ENCODE measurements at regions not wholly inside any gene's neighbourhood (a gene's known extent, or its start where the extent isn't known, plus 50 kb on each side); places are given as distances from the start of the nearest gene placed in this dataset.

- Mint-ChIP-seq H3K4me1 (ENCODE audit: low read depth) (no peaks in the 10 kb centered on the region), H3K4me3 (no peak overlapping the region), H3K27me3 (no peaks in the 10 kb centered on the region), H3K9me3 (no peaks in the 10 kb centered on the region), H3K27ac (no peak overlapping the region), H3K36me3 (ENCODE audit: low read depth) (no peaks in the 10 kb centered on the region)
These were observed 590.0 kb downstream of the METTL15 start for GRCh38 chr11:28697920-28698827.

DNA sequence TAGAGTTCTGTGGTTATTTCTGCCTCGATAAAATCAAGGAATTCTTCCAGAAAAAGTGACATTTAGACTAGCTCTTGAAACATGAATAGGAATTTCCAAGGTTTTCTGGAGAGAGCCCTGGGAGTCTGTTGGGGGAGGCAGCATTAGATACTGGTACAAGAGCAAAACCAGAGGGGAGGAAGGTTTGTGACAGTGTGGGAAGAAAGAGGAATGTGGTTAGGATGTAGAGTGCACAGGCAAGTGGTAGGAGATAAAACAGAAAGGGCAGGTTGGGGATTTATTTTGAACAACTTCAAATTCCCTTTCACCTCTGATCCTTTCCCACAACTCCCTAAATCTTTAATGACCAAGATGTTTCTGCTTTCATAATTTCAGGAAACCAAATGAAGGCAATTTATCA is 588.4 kb downstream of the METTL15 start:
- Mint-ChIP-seq H3K4me3 (no peak overlapping the region), H3K4me1 (ENCODE audit: low read depth) (no peaks in the 10 kb centered on the region), H3K27ac (no peak overlapping the region), H3K36me3 (ENCODE audit: low read depth) (no peaks in the 10 kb centered on the region), H3K9me3 (no peaks in the 10 kb centered on the region), H3K27me3 (no peaks in the 10 kb centered on the region)

GRCh38 chr11:28690746-28691145 is 582.6 kb downstream of the METTL15 start:
- no peaks in the 10 kb centered on the region for H3K4me1 Mint-ChIP-seq (ENCODE audit: low read depth)
- no peak overlapping the region for H3K27ac Mint-ChIP-seq
- peaks cover 2% of the 10 kb centered on the region for H3K9me3 Mint-ChIP-seq
- no peaks in the 10 kb centered on the region for H3K36me3 Mint-ChIP-seq (ENCODE audit: low read depth)
- no peak overlapping the region for H3K4me3 Mint-ChIP-seq
- H3K27me3 Mint-ChIP-seq: no peaks in the 10 kb centered on the region

- Mint-ChIP-seq H3K4me1 (ENCODE audit: low read depth) (no peaks in the 10 kb centered on the region), H3K27ac (no peak overlapping the region), H3K9me3 (peaks cover 8% of the 10 kb centered on the region), H3K36me3 (ENCODE audit: low read depth) (no peaks in the 10 kb centered on the region), H3K4me3 (no peak overlapping the region), H3K27me3 (no peaks in the 10 kb centered on the region)
These were observed 575.9 kb downstream of the METTL15 start for GRCh38 chr11:28684011-28684586.

GRCh38 chr11:28679795-28680468 is 571.7 kb downstream of the METTL15 start:
- Mint-ChIP-seq H3K27me3 (no peaks in the 10 kb centered on the region), H3K4me3 (no peak overlapping the region), H3K36me3 (ENCODE audit: low read depth) (no peaks in the 10 kb centered on the region), H3K4me1 (ENCODE audit: low read depth) (no peaks in the 10 kb centered on the region), H3K9me3 (peaks cover 5% of the 10 kb centered on the region), H3K27ac (no peak overlapping the region)

GRCh38 chr11:28677721-28678120 is 569.5 kb downstream of the METTL15 start:
- Mint-ChIP-seq H3K4me3 (no peak overlapping the region), H3K27me3 (no peaks in the 10 kb centered on the region), H3K9me3 (peaks cover 5% of the 10 kb centered on the region), H3K36me3 (ENCODE audit: low read depth) (no peaks in the 10 kb centered on the region), H3K4me1 (ENCODE audit: low read depth) (no peaks in the 10 kb centered on the region), H3K27ac (no peak overlapping the region)

DNA sequence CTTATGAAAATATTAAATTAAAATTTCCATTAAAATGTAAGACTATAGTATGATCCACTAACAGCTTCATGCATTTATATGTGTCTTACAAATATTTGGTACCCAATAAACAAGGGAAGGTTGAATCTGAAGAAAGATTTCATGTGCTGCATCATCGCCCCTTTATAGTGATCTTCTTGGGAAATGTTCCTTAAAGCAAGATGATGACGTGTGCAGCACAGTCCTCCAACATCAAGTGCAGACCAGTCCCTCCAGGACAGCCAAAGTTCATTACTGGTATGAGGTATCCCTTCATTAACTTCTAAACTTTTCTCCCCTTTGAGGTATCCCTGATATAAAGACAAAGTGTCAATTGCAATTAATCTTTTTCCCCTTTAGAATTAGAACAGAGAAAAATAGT is 567.0 kb downstream of the METTL15 start:
- no peaks in the 10 kb centered on the region for H3K27me3 Mint-ChIP-seq
- H3K9me3 Mint-ChIP-seq: peaks cover 2% of the 10 kb centered on the region
- no peaks in the 10 kb centered on the region for H3K4me1 Mint-ChIP-seq (ENCODE audit: low read depth)
- H3K27ac Mint-ChIP-seq: no peak overlapping the region
- no peaks in the 10 kb centered on the region for H3K36me3 Mint-ChIP-seq (ENCODE audit: low read depth)
- H3K4me3 Mint-ChIP-seq: no peak overlapping the region

- Mint-ChIP-seq H3K9me3 (no peaks in the 10 kb centered on the region), H3K27me3 (no peaks in the 10 kb centered on the region), H3K4me1 (ENCODE audit: low read depth) (no peaks in the 10 kb centered on the region), H3K36me3 (ENCODE audit: low read depth) (no peaks in the 10 kb centered on the region), H3K4me3 (no peak overlapping the region), H3K27ac (no peak overlapping the region)
These were observed 566.4 kb downstream of the METTL15 start for GRCh38 chr11:28674433-28675103.

GRCh38 chr11:28673691-28674432 is 565.7 kb downstream of the METTL15 start:
- no peak overlapping the region for H3K27ac Mint-ChIP-seq
- H3K27me3 Mint-ChIP-seq: no peaks in the 10 kb centered on the region
- H3K4me1 Mint-ChIP-seq (ENCODE audit: low read depth): no peaks in the 10 kb centered on the region
- H3K4me3 Mint-ChIP-seq: no peak overlapping the region
- no peaks in the 10 kb centered on the region for H3K36me3 Mint-ChIP-seq (ENCODE audit: low read depth)
- no peaks in the 10 kb centered on the region for H3K9me3 Mint-ChIP-seq

GRCh38 chr11:28671274-28671673 is 563.1 kb downstream of the METTL15 start:
- no peaks in the 10 kb centered on the region for H3K27me3 Mint-ChIP-seq
- H3K9me3 Mint-ChIP-seq: no peaks in the 10 kb centered on the region
- H3K36me3 Mint-ChIP-seq (ENCODE audit: low read depth): no peaks in the 10 kb centered on the region
- no peak overlapping the region for H3K27ac Mint-ChIP-seq
- H3K4me1 Mint-ChIP-seq (ENCODE audit: low read depth): no peaks in the 10 kb centered on the region
- no peak overlapping the region for H3K4me3 Mint-ChIP-seq

GRCh38 chr11:28666632-28667031 is 558.4 kb downstream of the METTL15 start:
- Mint-ChIP-seq H3K36me3 (ENCODE audit: low read depth) (no peaks in the 10 kb centered on the region), H3K9me3 (no peaks in the 10 kb centered on the region), H3K4me3 (no peak overlapping the region), H3K27me3 (no peaks in the 10 kb centered on the region), H3K27ac (no peak overlapping the region), H3K4me1 (ENCODE audit: low read depth) (no peaks in the 10 kb centered on the region)

DNA sequence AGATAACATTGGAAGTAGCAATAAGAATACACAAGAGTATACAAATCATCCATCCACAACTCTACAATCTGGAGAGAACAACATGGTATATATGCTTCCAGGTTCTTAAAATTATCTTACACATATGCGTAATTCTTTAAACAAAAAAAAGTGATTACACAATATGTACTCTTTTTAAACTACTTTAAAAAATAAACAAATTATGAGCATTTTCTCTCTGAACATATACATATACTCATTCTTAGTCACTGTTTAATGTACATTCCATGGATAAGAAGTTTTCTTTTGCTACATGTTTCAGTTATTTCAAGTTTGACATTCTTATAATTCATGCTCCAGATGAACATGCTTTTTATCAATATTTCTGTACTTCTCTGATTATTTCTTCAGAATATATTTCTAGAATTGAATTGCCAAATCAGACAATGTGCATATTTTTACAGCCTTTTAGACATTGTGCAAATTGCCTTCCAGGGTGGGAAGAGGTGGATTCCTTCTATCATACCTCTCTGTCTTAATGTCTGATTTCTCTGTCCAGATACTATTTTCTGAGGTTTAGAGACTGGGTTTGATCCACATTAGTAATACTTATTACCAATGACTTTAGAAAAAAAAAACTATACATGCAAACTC is 551.6 kb downstream of the METTL15 start:
- no peaks in the 10 kb centered on the region for H3K9me3 Mint-ChIP-seq
- H3K4me1 Mint-ChIP-seq (ENCODE audit: low read depth): no peaks in the 10 kb centered on the region
- H3K4me3 Mint-ChIP-seq: no peak overlapping the region
- no peak overlapping the region for H3K27ac Mint-ChIP-seq
- peaks cover 6% of the 10 kb centered on the region for H3K27me3 Mint-ChIP-seq
- no peaks in the 10 kb centered on the region for H3K36me3 Mint-ChIP-seq (ENCODE audit: low read depth)

DNA sequence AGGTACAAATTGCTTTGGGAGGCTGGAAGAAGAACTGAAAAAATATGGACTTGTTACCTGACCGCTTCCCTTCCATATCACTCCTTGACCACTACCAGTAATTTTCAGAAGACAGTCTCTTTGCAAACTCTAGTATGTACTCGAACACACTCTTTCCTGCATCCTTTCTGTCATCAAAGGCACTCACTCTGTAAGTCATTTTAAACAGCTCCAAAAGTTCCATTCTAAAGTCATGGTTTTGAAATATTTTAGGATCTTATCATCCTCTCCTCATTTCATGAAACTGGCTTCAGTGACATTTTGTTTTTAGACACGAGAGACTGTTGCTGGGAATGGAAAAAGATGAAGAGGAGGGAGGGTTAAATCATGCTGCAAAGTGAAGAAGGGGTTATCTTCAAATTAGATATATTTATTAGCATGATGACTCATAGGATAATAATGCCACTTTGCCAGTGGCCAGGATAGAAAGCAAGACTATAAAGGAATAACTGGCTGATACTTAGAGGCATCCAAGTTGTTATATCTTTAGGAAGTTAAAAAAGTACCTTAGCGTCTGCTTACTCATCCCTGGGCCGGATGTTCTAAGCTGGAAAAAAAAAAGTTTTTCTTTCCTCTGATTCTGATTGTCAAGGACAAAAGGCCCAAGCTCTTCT is 549.3 kb downstream of the METTL15 start:
- no peaks in the 10 kb centered on the region for H3K36me3 Mint-ChIP-seq (ENCODE audit: low read depth)
- no peaks in the 10 kb centered on the region for H3K4me1 Mint-ChIP-seq (ENCODE audit: low read depth)
- H3K9me3 Mint-ChIP-seq: no peaks in the 10 kb centered on the region
- H3K27ac Mint-ChIP-seq: no peak overlapping the region
- no peak overlapping the region for H3K4me3 Mint-ChIP-seq
- H3K27me3 Mint-ChIP-seq: peaks cover 9% of the 10 kb centered on the region

DNA sequence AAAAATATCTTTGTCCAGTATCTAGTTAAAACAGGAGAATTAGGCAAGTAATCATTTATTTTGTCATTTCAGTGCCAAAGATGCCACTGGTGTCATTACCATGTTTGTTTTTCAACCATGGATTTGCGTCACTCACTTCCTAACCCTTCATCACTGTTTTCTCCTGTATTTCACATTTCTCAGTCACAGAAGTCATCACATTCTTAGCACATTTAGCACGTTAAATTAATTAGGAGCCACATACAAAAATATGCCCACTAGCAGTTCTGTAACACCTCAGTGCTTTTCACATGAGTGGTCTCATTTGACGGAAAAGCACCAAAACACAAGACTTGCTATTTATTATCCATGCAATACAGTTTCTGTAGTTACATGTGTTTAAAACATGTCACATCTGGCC is 546.0 kb downstream of the METTL15 start:
- Mint-ChIP-seq H3K27ac (no peak overlapping the region), H3K4me1 (ENCODE audit: low read depth) (no peaks in the 10 kb centered on the region), H3K9me3 (no peaks in the 10 kb centered on the region), H3K4me3 (no peak overlapping the region), H3K27me3 (peaks cover 9% of the 10 kb centered on the region), H3K36me3 (ENCODE audit: low read depth) (no peaks in the 10 kb centered on the region)

Measured in stimulated activated naive CD8-positive, alpha-beta T cell treated with anti-CD3 and anti-CD28 coated beads, Interleukin-15, Interleukin-2, amounts not matched to agents 100 ng/mL and 50 ng/mL, for 24 hours (primary cell).